HCT116 (cell line): ENCODE measurements at regions not wholly inside any gene's neighbourhood (a gene's known extent, or its start where the extent isn't known, plus 50 kb on each side); places are given as distances from the start of the nearest gene placed in this dataset.

Experiments used
- ATAC-seq: fragments of 200-7000 bp; cut with Tn5 transposase; 2 replicates; pipeline ENCODE4 v1.9.1; 2020; ENCODE audit warnings: mild to moderate bottlenecking, moderate library complexity
- BruUV-seq: library from RNA; stranded (reverse); fragments of 400-500 nt; replicated peaks from 2 replicates; lab custom pipeline; 2021; lab: Mats Ljungman, UMichigan
- CTCF ChIA-PET: fragments of 300-600 bp; sonication (Branson Sonifier 250); formaldehyde crosslinking; loops from one replicate; lab custom pipeline; 2021; ENCODE audit warnings: antibody characterized with exemption; lab: Charles Lee
- POLR2A ChIA-PET: fragments of 300-600, 350-600 bp; sonication (Branson Sonifier 250); formaldehyde crosslinking; loops from one replicate; lab custom pipeline; 2021; ENCODE audit warnings: antibody characterized with exemption; lab: Charles Lee
- RAD21 ChIA-PET, 2 experiments: fragments of 300-600 bp; sonication (Branson Sonifier 250); formaldehyde crosslinking; loops; one replicate each; lab custom pipeline; 2023; ENCODE audit warnings: low total read pairs in 2 of 2; ENCODE audit not compliant: uncharacterized antibody in 2 of 2, unreplicated experiment in 2 of 2, low non-redundant PET in 1 of 2; lab: Charles Lee
- DNase-seq: peaks from one replicate; pipeline ENCODE4 v3.0.0-alpha.2; 2010; ENCODE audit warnings: low read depth, low spot score
- H2AFZ ChIP-seq: fragments of 200-600 bp; shearing (Covaris generic), sonication (generic); 2 replicates; pipeline ENCODE4 v1.6.1; 2017; ENCODE audit warnings: low read depth, mixed run types, mixed read lengths, antibody characterized with exemption, low read length; ENCODE audit not compliant: poor library complexity, severe bottlenecking
- H3K27ac ChIP-seq: 2 replicates; pipeline ENCODE4 v1.5.1; 2012; ENCODE audit warnings: low read depth, low read length
- H3K27me3 ChIP-seq: fragments of 200-600 bp; sonication (generic); 2 replicates; pipeline ENCODE4 v1.6.1; 2016; ENCODE audit warnings: mixed run types, low read length, mixed read lengths; ENCODE audit not compliant: insufficient read depth
- H3K36me3 ChIP-seq, 2 experiments: fragments of 200-500 bp in 1 of 2; fragments of 200-600 bp in 1 of 2; sonication (Bioruptor generic) in 1 of 2; sonication (generic) in 1 of 2; 2 replicates each; pipeline versions ENCODE4 v1.5.1 to v1.6.1; 2014 to 2016; ENCODE audit warnings: low read length in 2 of 2, inconsistent platforms in 1 of 2, mixed read lengths in 1 of 2, mixed run types in 1 of 2; ENCODE audit not compliant: insufficient read depth in 2 of 2, control insufficient read depth in 1 of 2
- H3K4me1 ChIP-seq, 2 experiments: fragments of 200-600 bp in 1 of 2; sonication (generic) in 1 of 2; 2 replicates each; pipeline versions ENCODE4 v1.5.1 to v1.6.1; 2012 to 2017; ENCODE audit warnings: low read length in 2 of 2, inconsistent platforms in 1 of 2, mild to moderate bottlenecking in 1 of 2, mixed read lengths in 1 of 2, mixed run types in 1 of 2, moderate library complexity in 1 of 2; ENCODE audit not compliant: insufficient read depth in 2 of 2, control insufficient read depth in 1 of 2
- H3K4me2 ChIP-seq: fragments of 200-600 bp; sonication (generic); 2 replicates; pipeline ENCODE4 v1.6.1; 2017; ENCODE audit warnings: mixed run types, low read length, mixed read lengths
- H3K4me3 ChIP-seq, 2 experiments: fragments of 200-600 bp in 1 of 2; sonication (generic) in 1 of 2; replicated peaks in 1 of 2; 2 replicates each; pipeline ENCODE4 v1.5.1; 2011 to 2016; ENCODE audit warnings: low read length in 2 of 2, control low read depth in 1 of 2, low read depth in 1 of 2, mild to moderate bottlenecking in 1 of 2, mixed read lengths in 1 of 2, mixed run types in 1 of 2
- H3K79me2 ChIP-seq: fragments of 200-600 bp; sonication (generic); 2 replicates; pipeline ENCODE4 v1.6.1; 2017; ENCODE audit warnings: mild to moderate bottlenecking, mixed run types, low read length, moderate library complexity, mixed read lengths; ENCODE audit not compliant: insufficient read depth
- H3K9ac ChIP-seq: fragments of 200-600 bp; sonication (generic); 2 replicates; pipeline ENCODE4 v1.6.1; 2016; ENCODE audit warnings: low read length, mixed read lengths
- H3K9me2 ChIP-seq: fragments of 200-600 bp; sonication (generic), shearing (Covaris generic); 2 replicates; pipeline ENCODE4 v1.6.1; 2017; ENCODE audit warnings: mixed run types, mild to moderate bottlenecking, moderate library complexity; ENCODE audit not compliant: insufficient read depth
- H3K9me3 ChIP-seq, 2 experiments: fragments of 200-500 bp in 1 of 2; fragments of 200-600 bp in 1 of 2; sonication (Bioruptor generic) in 1 of 2; sonication (generic) in 1 of 2; 2 replicates each; pipeline ENCODE4 v1.6.1; 2014 to 2017; ENCODE audit warnings: low read length in 2 of 2, mixed read lengths in 2 of 2, inconsistent platforms in 1 of 2, low read depth in 1 of 2, mild to moderate bottlenecking in 1 of 2, mixed run types in 1 of 2, moderate library complexity in 1 of 2; ENCODE audit not compliant: control insufficient read depth in 1 of 2, insufficient read depth in 1 of 2
- H4K20me1 ChIP-seq: fragments of 200-600 bp; sonication (generic), shearing (Covaris generic); 2 replicates; pipeline ENCODE4 v1.6.1; 2017; ENCODE audit warnings: mixed run types, mild to moderate bottlenecking, moderate library complexity; ENCODE audit not compliant: insufficient read depth
- CTCF ChIP-seq, 3 experiments: fragments of 200-600 bp in 1 of 3; sonication (generic) in 1 of 3; IDR thresholded peaks in 2 of 3; conservative IDR thresholded peaks in 1 of 3; 2 replicates each; pipeline ENCODE4 v1.5.1; 2012 to 2017; ENCODE audit warnings: low read depth in 2 of 3, low read length in 2 of 3, antibody characterized with exemption in 1 of 3, borderline replicate concordance in 1 of 3, control low read depth in 1 of 3, mild to moderate bottlenecking in 1 of 3, mixed read lengths in 1 of 3, mixed run types in 1 of 3, moderate library complexity in 1 of 3; ENCODE audit not compliant: insufficient read depth in 1 of 3
- EGR1 ChIP-seq: IDR thresholded peaks from 2 replicates; pipeline ENCODE4 v1.6.1; 2012; ENCODE audit warnings: low read depth
- ELF1 ChIP-seq: IDR thresholded peaks from 2 replicates; pipeline ENCODE4 v1.6.1; 2012; ENCODE audit warnings: low read depth, borderline replicate concordance
- EZH2phosphoT487 ChIP-seq: fragments of 200-600 bp; IDR thresholded peaks from 2 replicates; pipeline ENCODE4 v1.6.1; 2018; ENCODE audit warnings: antibody characterized with exemption, borderline replicate concordance
- MAX ChIP-seq: IDR thresholded peaks from 2 replicates; pipeline ENCODE4 v1.6.1; 2012
- POLR2AphosphoS5 ChIP-seq: IDR thresholded peaks from 2 replicates; pipeline ENCODE4 v1.6.1; 2011; ENCODE audit warnings: mild to moderate bottlenecking, low read depth, low read length, moderate library complexity
- RAD21 ChIP-seq: IDR thresholded peaks from 2 replicates; pipeline ENCODE4 v1.6.1; 2012; ENCODE audit warnings: low read depth, mild to moderate bottlenecking
- SIN3A ChIP-seq: IDR thresholded peaks from 2 replicates; pipeline ENCODE4 v1.6.1; 2012; ENCODE audit warnings: low read depth
- SP1 ChIP-seq: IDR thresholded peaks from 2 replicates; pipeline ENCODE4 v1.6.1; 2012; ENCODE audit warnings: low read depth
- ZBTB33 ChIP-seq: IDR thresholded peaks from 2 replicates; pipeline ENCODE4 v1.6.1; 2011; ENCODE audit warnings: mild to moderate bottlenecking, low read length, moderate library complexity; ENCODE audit not compliant: insufficient replicate concordance; ENCODE audit errors: extremely low read depth
- intact Hi-C: fragments of 100-400 bp; cut with micrococcal nuclease; formaldehyde crosslinking; loops from 2 replicates; pipeline ENCODE4 v1.10.0; 2022

- POLR2A ChIA-PET: no interaction called here
- Histone ChIP-seq H2AFZ (no peak overlapping the region), H4K20me1 (no peaks in the 10 kb centered on the region), H3K27ac (no peak overlapping the region), H3K4me2 (no peak overlapping the region), H3K9me2 (no peaks in the 10 kb centered on the region), H3K4me3 (no peak overlapping the region), H3K36me3 (no peaks in the 10 kb centered on the region), H3K27me3 (no peaks in the 10 kb centered on the region), H3K79me2 (no peaks in the 10 kb centered on the region), H3K9ac (no peak overlapping the region), H3K9me3 (no peaks in the 10 kb centered on the region), H3K4me1 (no peaks in the 10 kb centered on the region)
- ATAC-seq: no peak
- TF ChIP-seq MAX (no peak), POLR2AphosphoS5 (no peak), ZBTB33 (no peak), EZH2phosphoT487 (no peak), SIN3A (no peak), EGR1 (no peak), CTCF (IDR thresholded peaks at IDR 0.05 in 2 of 3, conservative IDR thresholded peaks at IDR 0.05 in 1 of 3; ENCODE audit: borderline replicate concordance in 1 of 3, insufficient read depth in 1 of 3, low read depth in 2 of 3, low read length in 2 of 3) (no peak), RAD21 (no peak), ELF1 (no peak), SP1 (no peak)
- CTCF ChIA-PET: no interaction called here
- no peak for DNase-seq
- RAD21 ChIA-PET: no interaction called here
- BruUV-seq: no TSS peak
- intact Hi-C loops: no loop called here
Measured at GRCh38 chr13:80718970-80719369, 378.0 kb upstream of the SPRY2 start.
